Panc1 (cell line): ENCODE measurements at regions not wholly inside any gene's neighbourhood (a gene's known extent, or its start where the extent isn't known, plus 50 kb on each side); places are given as distances from the start of the nearest gene placed in this dataset.

Experiments used
- ATAC-seq: fragments of 200-7000 bp; cut with Tn5 transposase; 2 replicates; pipeline ENCODE4 v1.9.1; 2020; ENCODE audit warnings: mild to moderate bottlenecking, moderate library complexity
- BruUV-seq: library from RNA; stranded (reverse); fragments of 400-500 nt; replicated peaks from 2 replicates; lab custom pipeline; 2021; lab: Mats Ljungman, UMichigan
- CTCF ChIA-PET: fragments of 300-600 bp; sonication (Branson Sonifier 250); formaldehyde crosslinking; loops from one replicate; lab custom pipeline; 2022; ENCODE audit warnings: antibody characterized with exemption; lab: Charles Lee
- POLR2A ChIA-PET: fragments of 300-600 bp; sonication (Branson Sonifier 250); formaldehyde crosslinking; loops from one replicate; lab custom pipeline; 2022; ENCODE audit warnings: antibody characterized with exemption; lab: Charles Lee
- DNase-seq: peaks from one replicate; pipeline ENCODE4 v3.0.0-alpha.2; 2010; ENCODE audit warnings: low read depth, low spot score
- H3K27ac ChIP-seq: 2 replicates; pipeline ENCODE4 v1.5.1; 2011; ENCODE audit warnings: mild to moderate bottlenecking, low read length, inconsistent platforms
- H3K27me3 ChIP-seq: fragments of 200-500 bp; sonication (Bioruptor generic); 2 replicates; pipeline ENCODE4 v1.6.0; 2014; ENCODE audit warnings: low read length, inconsistent platforms; ENCODE audit not compliant: control insufficient read depth, insufficient read depth
- H3K36me3 ChIP-seq: fragments of 200-500 bp; sonication (Bioruptor generic); 2 replicates; pipeline ENCODE4 v1.5.1; 2014; ENCODE audit warnings: inconsistent platforms, mild to moderate bottlenecking, low read length, moderate library complexity; ENCODE audit not compliant: control insufficient read depth, insufficient read depth
- H3K4me1 ChIP-seq: 2 replicates; pipeline ENCODE4 v1.5.1; 2011; ENCODE audit warnings: inconsistent platforms, mild to moderate bottlenecking, low read length, moderate library complexity; ENCODE audit not compliant: control insufficient read depth, insufficient read depth
- H3K4me3 ChIP-seq, 2 experiments: 2 replicates each; pipeline ENCODE4 v1.5.1; 2011 to 2012; ENCODE audit warnings: low read depth in 2 of 2, low read length in 2 of 2, mild to moderate bottlenecking in 2 of 2, inconsistent platforms in 1 of 2, moderate library complexity in 1 of 2
- H3K9me3 ChIP-seq: fragments of 200-500 bp; sonication (Bioruptor generic); 2 replicates; pipeline ENCODE4 v1.5.1; 2014; ENCODE audit warnings: low read depth, mild to moderate bottlenecking, inconsistent platforms, low read length, moderate library complexity; ENCODE audit not compliant: control insufficient read depth, insufficient read depth
- CTCF ChIP-seq: fragments of 450-650 bp; IDR thresholded peaks from 2 replicates; pipeline ENCODE4 v1.5.1; 2017; ENCODE audit warnings: mild to moderate bottlenecking
- POLR2AphosphoS5 ChIP-seq: IDR thresholded peaks from 2 replicates; pipeline ENCODE4 v1.6.1; 2012; ENCODE audit warnings: mild to moderate bottlenecking, low read depth, low read length, moderate library complexity
- REST ChIP-seq, 2 experiments: IDR thresholded peaks; 2 replicates each; pipeline ENCODE4 v1.6.1; 2011 to 2012; ENCODE audit warnings: low read depth in 2 of 2, control low read depth in 1 of 2, low read length in 1 of 2, mild to moderate bottlenecking in 1 of 2, moderate library complexity in 1 of 2; ENCODE audit not compliant: insufficient read depth in 1 of 2
- SIN3A ChIP-seq: IDR thresholded peaks from 2 replicates; pipeline ENCODE4 v1.6.1; 2012; ENCODE audit warnings: low read depth, mild to moderate bottlenecking, low read length, moderate library complexity, borderline replicate concordance; ENCODE audit not compliant: insufficient read depth
- TCF7L2 ChIP-seq: IDR thresholded peaks from 2 replicates; pipeline ENCODE4 v1.6.1; 2011; ENCODE audit warnings: mild to moderate bottlenecking, low read depth, low read length, inconsistent platforms
- in situ Hi-C: cut with HindIII; loops from 2 replicates; pipeline ENCODE4 v1.10.0; 2016; ENCODE audit warnings: low sequenced_read_pairs, low pct_unique_long_range_greater_than_20kb
- intact Hi-C: fragments of 100-400 bp; cut with micrococcal nuclease; formaldehyde crosslinking; loops from one replicate; pipeline ENCODE4 v1.10.0; 2022; ENCODE audit not compliant: unreplicated experiment

DNA sequence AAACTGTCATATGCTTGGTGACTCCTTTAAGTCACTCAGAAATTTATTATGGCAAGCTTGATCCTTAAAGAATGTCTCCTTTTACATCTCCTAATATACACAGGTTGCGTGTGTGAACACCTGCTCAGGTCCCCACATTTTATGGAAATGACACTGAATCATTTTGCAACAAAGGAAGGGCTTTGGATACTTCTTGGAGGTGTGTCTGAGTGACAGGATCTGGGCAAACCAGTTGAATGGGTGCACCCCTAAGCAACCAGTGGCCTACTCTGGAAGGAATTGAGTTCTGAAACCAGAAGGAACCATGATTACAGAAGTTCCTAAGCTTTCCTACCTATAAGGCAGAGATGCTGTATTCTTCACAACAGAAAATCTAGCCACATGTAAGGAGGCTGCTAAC, 483.9 kb upstream of the KLF4 start:
- ChIA-PET CTCF (no interaction called here), POLR2A (no interaction called here)
- Histone ChIP-seq H3K4me3 (no peak overlapping the region), H3K4me1 (no peaks in the 10 kb centered on the region), H3K27me3 (no peaks in the 10 kb centered on the region), H3K27ac (no peak overlapping the region), H3K36me3 (no peaks in the 10 kb centered on the region), H3K9me3 (no peaks in the 10 kb centered on the region)
- no TSS peak for BruUV-seq
- DNase-seq (no peak), ATAC-seq (no peak)
- in situ Hi-C loops: no loop called here
- no peak for TF ChIP-seq POLR2AphosphoS5
- no peak for TF ChIP-seq TCF7L2
- no peak for TF ChIP-seq SIN3A
- TF ChIP-seq CTCF: no peak
- intact Hi-C loops: loop anchor here (10.0 kb wide), 1 partner anchor 59 kb away; no protein-coding TSS in a partner anchor

- ATAC-seq (no peak), DNase-seq (no peak)
- no peaks in the 10 kb centered on the region for H3K9me3 ChIP-seq
- intact Hi-C loops (loop anchor here (10.0 kb wide), 1 partner anchor 58 kb away; no protein-coding TSS in a partner anchor), in situ Hi-C loops (no loop called here)
- ChIA-PET POLR2A (no interaction called here), CTCF (no interaction called here)
- BruUV-seq: no TSS peak
- no peak for TF ChIP-seq POLR2AphosphoS5
- TF ChIP-seq TCF7L2: no peak
- TF ChIP-seq SIN3A: no peak
- TF ChIP-seq REST (IDR thresholded peaks at IDR 0.05; ENCODE audit: insufficient read depth in 1 of 2, low read depth in 2 of 2, low read length in 1 of 2): no peak
- TF ChIP-seq CTCF: no peak
- no peaks in the 10 kb centered on the region for H3K36me3 ChIP-seq
- no peak overlapping the region for H3K27ac ChIP-seq
- no peaks in the 10 kb centered on the region for H3K4me1 ChIP-seq
- H3K4me3 ChIP-seq: no peak overlapping the region
- no peaks in the 10 kb centered on the region for H3K27me3 ChIP-seq
Measured at GRCh38 chr9:107972346-107972745, 482.8 kb upstream of the KLF4 start.
